NCI-H1417 (cell line): ENCODE measurements at regions not wholly inside any gene's neighbourhood (a gene's known extent, or its start where the extent isn't known, plus 50 kb on each side); places are given as distances from the start of the nearest gene placed in this dataset.

Experiments used
- DNase-seq, 3 experiments: peaks; one replicate each; lab custom pipeline; 2025; lab: John Stamatoyannopoulos, UW

DNA sequence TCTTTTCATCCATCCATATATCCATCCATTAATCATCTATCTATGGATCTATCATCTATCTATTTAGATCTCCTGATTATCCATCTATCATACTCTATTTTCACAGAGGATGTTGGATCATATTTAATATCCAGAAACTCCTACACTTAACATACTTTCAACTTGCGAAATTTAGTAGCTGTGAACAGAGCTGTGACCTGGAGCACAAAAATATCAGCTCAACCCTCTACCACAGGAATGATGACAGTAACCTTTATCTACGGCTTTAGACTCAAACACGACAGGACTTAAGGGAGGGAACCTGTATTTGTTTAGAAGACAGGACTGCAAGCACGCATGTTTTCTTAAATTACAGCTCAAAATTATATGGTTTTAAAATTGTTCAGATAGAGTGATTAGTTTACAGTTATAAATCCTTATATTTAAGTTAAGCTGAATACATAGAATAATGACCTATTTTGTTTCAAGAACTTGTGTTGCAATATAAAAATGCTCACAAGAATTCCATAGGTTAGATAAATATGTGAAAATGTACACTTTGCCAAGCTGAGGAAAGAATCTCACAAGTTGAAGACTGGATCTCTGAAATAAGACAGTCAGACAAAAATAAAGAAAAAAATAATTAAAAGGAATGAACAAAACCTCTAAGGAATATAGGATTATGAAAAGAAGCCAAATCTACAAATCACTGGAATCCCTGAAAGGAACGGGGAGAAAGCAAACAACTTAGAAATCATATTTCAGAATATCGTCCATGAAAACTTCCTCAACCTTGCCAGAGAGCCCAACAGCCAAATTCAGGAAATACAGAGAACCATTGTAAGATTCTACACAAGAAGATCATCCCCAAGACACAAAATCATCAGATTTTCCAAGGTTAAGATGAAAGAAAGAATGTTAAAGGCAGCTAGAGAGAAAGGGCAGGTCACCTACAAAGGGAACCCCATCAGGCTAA is 142.0 kb downstream of the COL6A3 start:
- no peak for DNase-seq
